ENCODE measurements at regions not wholly inside any gene's neighbourhood (a gene's known extent, or its start where the extent isn't known, plus 50 kb on each side); places are given as distances from the start of the nearest gene placed in this dataset.

- TF ChIP-seq TOE1 (CRISPR knock-in tag; IDR thresholded peaks at IDR 0.05), result no peak
- no peak for TF ChIP-seq CTCF (CRISPR knock-in tag; IDR thresholded peaks at IDR 0.05)
- TF ChIP-seq NR2F6 (IDR thresholded peaks at IDR 0.05), result no peak
- no peak for TF ChIP-seq NR2F6 (CRISPR knock-in tag; IDR thresholded peaks at IDR 0.05)
- TF ChIP-seq, protein P1, sequence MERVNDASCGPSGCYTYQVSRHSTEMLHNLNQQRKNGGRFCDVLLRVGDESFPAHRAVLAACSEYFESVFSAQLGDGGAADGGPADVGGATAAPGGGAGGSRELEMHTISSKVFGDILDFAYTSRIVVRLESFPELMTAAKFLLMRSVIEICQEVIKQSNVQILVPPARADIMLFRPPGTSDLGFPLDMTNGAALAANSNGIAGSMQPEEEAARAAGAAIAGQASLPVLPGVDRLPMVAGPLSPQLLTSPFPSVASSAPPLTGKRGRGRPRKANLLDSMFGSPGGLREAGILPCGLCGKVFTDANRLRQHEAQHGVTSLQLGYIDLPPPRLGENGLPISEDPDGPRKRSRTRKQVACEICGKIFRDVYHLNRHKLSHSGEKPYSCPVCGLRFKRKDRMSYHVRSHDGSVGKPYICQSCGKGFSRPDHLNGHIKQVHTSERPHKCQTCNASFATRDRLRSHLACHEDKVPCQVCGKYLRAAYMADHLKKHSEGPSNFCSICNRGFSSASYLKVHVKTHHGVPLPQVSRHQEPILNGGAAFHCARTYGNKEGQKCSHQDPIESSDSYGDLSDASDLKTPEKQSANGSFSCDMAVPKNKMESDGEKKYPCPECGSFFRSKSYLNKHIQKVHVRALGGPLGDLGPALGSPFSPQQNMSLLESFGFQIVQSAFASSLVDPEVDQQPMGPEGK (CRISPR knock-in tag; IDR thresholded peaks at IDR 0.05), result no peak
- TF ChIP-seq GABPA (IDR thresholded peaks at IDR 0.05; ENCODE audit: low read depth, low read length), result no peak
- TF ChIP-seq GABPA (CRISPR knock-in tag; IDR thresholded peaks at IDR 0.05; ENCODE audit: low read depth), result no peak
- TF ChIP-seq ZFP91 (CRISPR knock-in tag; IDR thresholded peaks at IDR 0.05; ENCODE audit: borderline replicate concordance), result no peak
- TF ChIP-seq, protein P2, sequence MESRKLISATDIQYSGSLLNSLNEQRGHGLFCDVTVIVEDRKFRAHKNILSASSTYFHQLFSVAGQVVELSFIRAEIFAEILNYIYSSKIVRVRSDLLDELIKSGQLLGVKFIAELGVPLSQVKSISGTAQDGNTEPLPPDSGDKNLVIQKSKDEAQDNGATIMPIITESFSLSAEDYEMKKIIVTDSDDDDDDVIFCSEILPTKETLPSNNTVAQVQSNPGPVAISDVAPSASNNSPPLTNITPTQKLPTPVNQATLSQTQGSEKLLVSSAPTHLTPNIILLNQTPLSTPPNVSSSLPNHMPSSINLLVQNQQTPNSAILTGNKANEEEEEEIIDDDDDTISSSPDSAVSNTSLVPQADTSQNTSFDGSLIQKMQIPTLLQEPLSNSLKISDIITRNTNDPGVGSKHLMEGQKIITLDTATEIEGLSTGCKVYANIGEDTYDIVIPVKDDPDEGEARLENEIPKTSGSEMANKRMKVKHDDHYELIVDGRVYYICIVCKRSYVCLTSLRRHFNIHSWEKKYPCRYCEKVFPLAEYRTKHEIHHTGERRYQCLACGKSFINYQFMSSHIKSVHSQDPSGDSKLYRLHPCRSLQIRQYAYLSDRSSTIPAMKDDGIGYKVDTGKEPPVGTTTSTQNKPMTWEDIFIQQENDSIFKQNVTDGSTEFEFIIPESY (CRISPR knock-in tag; IDR thresholded peaks at IDR 0.05), result no peak
- TF ChIP-seq HNRNPH1 (optimal IDR thresholded peaks at IDR 0.05; ENCODE audit: low read depth, low read length), result no peak
Measured at GRCh38 chr11:115580416-115580815, 76.2 kb upstream of the CADM1 start.

All from HepG2 (cell line).